GM12891 (cell line): ENCODE measurements at regions not wholly inside any gene's neighbourhood (a gene's known extent, or its start where the extent isn't known, plus 50 kb on each side); places are given as distances from the start of the nearest gene placed in this dataset.

Experiments
- POLR2A ChIP-seq: IDR thresholded peaks from 2 replicates; pipeline ENCODE4 v1.6.1; 2011; ENCODE audit warnings: low read depth, low read length, control low read depth
- POLR2AphosphoS5 ChIP-seq: IDR thresholded peaks from 2 replicates; pipeline ENCODE4 v1.6.1; 2011; ENCODE audit warnings: low read depth, low read length, control low read depth
- TAF1 ChIP-seq: IDR thresholded peaks from 2 replicates; pipeline ENCODE4 v1.6.1; 2011; ENCODE audit warnings: low read depth, low read length, control low read depth

DNA sequence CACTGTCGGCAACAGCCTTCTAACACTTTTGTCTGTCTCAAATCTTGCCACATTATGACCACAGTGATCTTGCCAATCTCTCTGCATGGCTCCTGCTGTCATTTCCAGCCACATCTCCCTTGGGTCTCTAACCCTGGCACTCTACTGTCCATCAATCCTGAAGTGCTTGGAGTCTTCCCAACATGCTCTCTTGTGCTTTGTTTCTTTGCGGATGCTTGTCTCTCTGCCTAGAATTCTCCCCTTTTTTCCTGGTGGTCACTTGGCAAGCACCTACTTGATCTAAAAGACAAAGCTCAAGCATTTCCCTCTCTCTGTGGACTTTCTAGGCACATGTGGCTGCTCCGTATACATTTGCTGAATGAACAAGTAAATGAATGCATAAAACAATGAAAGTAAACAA lies 290.7 kb upstream of the MAP3K7 start:
- no peak for TF ChIP-seq POLR2A
- no peak for TF ChIP-seq POLR2AphosphoS5
- no peak for TF ChIP-seq TAF1
